A172 (cell line): ENCODE measurements at regions not wholly inside any gene's neighbourhood (a gene's known extent, or its start where the extent isn't known, plus 50 kb on each side); places are given as distances from the start of the nearest gene placed in this dataset.
A peak's percentile ranks its signal among the peaks of the same experiment; 100 is the strongest.
"Not testable (repeated sequence)": the region's sequence is repeated elsewhere in the genome, so short reads cannot be mapped to it uniquely, and the experiment has no call there.

ENCODE experiments used
- DNase-seq: peaks from one replicate; pipeline ENCODE4 v3.0.0-alpha.2; 2015; ENCODE audit warnings: low spot score

GRCh38 chr9:92242260-92243136 lies 51.0 kb downstream of the IARS1 start:
- DNase-seq: peak; percentile 14

DNA sequence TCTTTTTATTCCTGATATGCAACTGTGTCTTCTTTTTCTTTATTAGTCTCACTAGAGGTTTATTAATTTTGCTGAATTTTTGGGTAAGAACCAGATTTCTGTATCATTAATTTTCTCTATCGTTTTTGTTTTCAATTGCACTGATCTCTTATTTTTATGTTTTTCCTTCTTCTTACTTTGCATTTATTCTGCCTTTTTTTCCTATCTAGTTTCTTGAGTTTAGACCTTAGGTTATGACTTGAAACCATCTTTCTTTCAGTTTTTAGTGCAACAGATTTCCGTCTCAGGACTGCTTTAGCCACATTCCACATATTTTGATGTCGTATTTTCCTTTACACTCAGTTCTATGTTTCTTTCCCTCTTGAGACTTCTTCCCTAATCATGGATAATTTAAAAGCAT lies 56.6 kb downstream of the IARS1 start:
- DNase-seq: no peak

- no peak for DNase-seq
Observed at GRCh38 chr9:92236465-92236864, 57.0 kb downstream of the IARS1 start.

DNA sequence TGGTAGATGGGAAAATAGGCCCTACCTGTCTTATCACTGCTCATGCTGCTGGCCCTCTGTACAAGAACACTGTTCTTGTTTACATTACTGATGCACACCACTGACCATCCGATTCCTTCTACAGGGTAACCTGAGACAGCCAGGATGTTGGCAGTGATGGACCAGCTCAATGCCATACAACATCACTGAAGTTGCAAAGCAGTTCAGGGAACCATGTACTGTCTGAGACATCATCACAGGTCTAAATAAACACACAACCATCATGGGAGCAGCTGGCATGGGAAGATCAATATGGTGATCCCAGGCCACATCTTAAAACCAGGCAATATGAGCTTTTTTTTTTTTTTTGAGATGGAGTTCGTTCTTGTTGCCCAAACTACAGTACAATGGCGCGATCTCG lies 59.0 kb downstream of the IARS1 start:
- DNase-seq: no peak

DNA sequence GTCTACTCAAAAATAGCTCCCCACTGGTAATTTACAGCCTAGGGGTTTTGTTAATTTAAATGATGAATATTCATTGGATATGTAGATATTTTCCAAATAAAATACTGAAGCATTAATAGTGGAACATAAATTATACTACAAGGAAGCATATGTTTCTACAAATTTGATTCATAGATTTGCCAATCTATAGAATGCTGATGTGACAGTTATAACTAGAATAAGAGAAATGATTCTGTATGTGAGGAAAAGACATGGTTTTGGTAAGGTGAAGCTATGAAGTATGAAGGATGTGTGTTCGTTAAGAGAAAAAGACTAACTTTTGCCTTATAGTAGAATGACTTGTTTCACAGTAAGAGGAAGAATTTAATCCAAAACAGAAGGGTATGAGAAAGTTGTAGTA lies 61.3 kb downstream of the IARS1 start:
- DNase-seq: no peak

GRCh38 chr9:92228628-92229027 lies 64.9 kb downstream of the IARS1 start:
- DNase-seq: no peak

GRCh38 chr9:92224177-92224576 lies 69.3 kb downstream of the IARS1 start:
- no peak for DNase-seq

- DNase-seq: no peak
Observed at GRCh38 chr9:92223758-92224157, 69.7 kb downstream of the IARS1 start.

DNA sequence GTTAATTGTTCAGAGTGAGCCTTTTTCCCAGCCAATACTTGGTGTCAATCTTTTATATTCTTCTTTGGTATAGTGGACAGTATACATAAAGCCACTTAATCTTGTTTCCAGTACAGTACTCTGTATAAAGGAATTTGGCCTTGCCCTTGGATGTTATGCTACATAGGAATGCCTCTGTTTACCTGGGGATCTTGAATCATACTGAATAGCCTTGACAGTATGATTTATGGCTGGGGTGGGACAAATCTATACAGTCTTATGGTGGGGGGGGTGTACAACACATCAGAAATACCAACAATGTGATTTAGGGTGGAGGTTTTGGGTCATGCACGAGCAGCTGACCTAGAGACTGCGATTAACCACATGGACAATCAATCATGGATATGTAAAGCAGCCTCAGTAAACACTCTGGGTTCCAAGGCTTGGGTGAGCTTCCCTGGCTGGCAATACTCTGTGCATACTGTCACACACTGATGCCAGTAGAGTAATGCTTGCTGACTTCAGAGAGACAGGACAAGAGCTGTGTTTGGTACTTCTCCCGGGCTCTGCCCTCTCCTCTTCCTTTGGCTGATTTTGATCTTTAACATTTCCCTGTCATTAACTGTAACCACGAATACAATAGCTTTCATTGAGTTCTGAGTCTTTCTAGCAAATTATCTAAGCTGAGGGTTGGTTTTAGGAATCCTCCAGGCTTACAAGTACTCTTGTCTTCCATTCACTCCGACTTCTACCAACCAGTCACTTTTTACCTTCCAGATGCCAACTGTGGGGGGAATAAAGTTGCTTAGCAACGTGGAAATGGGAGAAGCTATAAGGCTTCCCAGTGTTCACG lies 84.6 kb downstream of the IARS1 start:
- no peak for DNase-seq

DNA sequence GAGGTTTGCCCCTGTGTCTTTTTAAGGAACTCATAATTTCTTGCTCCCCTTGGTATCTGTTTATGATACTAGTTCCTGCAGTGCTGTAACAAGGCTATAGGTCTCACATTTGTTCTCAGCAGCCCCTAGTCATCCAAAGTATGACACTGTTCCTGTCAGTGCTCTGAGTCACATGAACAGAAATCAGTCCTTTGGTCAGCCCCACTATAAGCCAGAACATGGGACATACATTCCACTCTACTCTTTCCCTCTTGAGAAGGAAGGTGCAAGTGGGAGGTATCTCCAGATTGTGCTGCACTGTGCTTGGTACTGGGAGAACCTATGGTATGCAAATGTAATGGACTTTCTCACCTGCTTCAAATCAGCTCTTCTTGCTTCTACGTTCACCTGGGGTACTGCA lies 87.0 kb downstream of the IARS1 start:
- no peak for DNase-seq

GRCh38 chr9:92203887-92204286 lies 88.7 kb upstream of the SPTLC1 start:
- DNase-seq: not testable (repeated sequence)

GRCh38 chr9:92198237-92198636 lies 83.0 kb upstream of the SPTLC1 start:
- not testable (repeated sequence) for DNase-seq

- DNase-seq: peak; percentile 84
Observed at GRCh38 chr9:92196909-92197308, 81.7 kb upstream of the SPTLC1 start.

GRCh38 chr9:92196400-92196799 lies 81.2 kb upstream of the SPTLC1 start:
- DNase-seq: no peak

DNA sequence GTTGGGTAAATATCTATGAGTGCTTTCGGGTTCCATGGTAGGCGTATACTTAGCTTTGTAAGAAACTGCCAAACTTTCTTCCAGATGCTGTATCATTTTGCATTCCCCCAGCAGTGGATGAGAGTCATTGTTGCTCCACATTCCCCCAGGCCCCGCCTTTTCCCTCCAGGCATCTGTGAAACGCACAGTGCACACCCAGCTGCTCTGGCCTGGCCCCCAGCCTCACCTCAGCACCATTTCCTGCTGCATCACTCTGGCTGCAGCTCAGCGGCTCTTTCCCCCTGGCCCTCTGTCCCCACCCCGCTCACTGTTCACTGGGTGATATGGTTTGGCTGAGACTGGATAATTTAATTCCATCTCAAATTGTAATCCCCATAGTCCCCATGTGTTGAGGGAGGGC lies 76.6 kb upstream of the SPTLC1 start:
- DNase-seq: peak; percentile 38

GRCh38 chr9:92190536-92190790 lies 75.2 kb upstream of the SPTLC1 start:
- DNase-seq: no peak

- no peak for DNase-seq
Observed at GRCh38 chr9:92189782-92190535, 74.7 kb upstream of the SPTLC1 start.

DNA sequence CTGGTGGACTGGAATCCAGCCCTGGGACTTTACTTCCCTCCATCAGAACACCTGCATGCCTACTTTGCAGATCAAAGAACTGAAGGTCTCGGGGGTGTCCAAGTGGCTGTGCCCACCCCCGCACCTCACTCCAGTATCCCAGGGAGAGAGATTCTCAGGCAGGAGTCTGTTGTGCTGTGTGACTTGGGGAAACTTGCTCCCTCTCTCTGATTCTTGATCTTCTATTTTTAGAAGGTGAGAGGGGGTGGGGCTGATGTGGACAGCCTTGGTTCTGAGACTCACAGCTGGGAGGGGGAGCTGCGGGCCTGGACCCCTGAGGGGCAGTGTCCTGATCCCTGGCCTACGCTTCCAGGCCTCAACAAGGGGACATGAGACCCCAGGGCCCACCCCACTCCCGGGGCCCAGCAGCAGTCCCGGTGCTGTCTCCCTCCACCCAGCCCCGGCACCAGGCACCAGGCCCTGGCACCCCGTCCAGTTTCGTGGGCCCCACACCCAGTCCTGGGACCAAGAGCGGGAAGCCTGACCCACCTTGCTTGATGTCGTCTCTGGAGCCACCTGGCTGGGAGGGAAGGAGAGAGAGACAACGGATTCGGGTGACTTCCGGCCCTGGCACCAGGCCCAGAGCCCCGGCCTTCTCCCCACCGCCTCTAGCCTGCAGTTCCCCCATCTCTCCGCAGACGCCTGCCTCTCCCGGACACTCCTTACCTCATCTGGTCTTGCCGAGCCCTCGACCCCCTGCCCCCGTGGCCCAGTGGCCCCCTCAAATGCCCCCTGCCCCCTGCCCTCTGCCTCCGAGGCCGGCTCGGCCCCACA lies 74.0 kb upstream of the SPTLC1 start:
- no peak for DNase-seq

GRCh38 chr9:92187989-92188714 lies 72.9 kb upstream of the SPTLC1 start:
- DNase-seq: no peak

DNA sequence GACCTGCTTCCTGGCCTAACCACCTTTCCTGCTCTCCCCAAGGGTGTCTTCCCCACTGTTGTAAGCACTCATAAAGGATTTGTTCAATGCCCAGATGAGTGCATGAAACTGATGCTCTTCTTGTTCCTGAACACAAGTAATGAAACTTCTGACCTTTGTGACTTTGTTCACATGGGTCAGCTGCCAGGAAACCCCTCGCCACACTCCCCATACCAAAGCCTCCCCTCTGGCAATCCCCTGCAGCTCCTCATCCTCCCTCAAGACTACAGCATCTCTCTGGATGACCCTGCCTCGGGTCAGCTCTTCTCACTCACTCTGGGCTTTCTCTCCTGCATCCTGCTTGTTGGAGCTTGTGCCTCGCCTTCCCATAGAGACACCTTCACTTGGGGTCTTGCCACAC lies 72.2 kb upstream of the SPTLC1 start:
- DNase-seq: no peak

GRCh38 chr9:92186631-92187030 lies 71.4 kb upstream of the SPTLC1 start:
- DNase-seq: no peak
